Neuronal stem cell (in vitro differentiated cells): ENCODE measurements at regions not wholly inside any gene's neighbourhood (a gene's known extent, or its start where the extent isn't known, plus 50 kb on each side); places are given as distances from the start of the nearest gene placed in this dataset.

ENCODE experiments used
- DNase-seq: peaks from one replicate; pipeline ENCODE4 v3.0.0-alpha.2; 2013; ENCODE audit warnings: low spot score
- H2AFZ ChIP-seq: one replicate; pipeline ENCODE4 v1.6.1; 2013; ENCODE audit warnings: mild to moderate bottlenecking, low read length, inconsistent platforms
- H2AK5ac ChIP-seq: 2 replicates; pipeline ENCODE4 v1.6.1; 2013; ENCODE audit warnings: low read depth, mild to moderate bottlenecking, inconsistent platforms, low read length, moderate library complexity, mixed read lengths
- H2BK120ac ChIP-seq: 2 replicates; pipeline ENCODE4 v1.6.1; 2013; ENCODE audit warnings: low read depth, mild to moderate bottlenecking, inconsistent platforms, low read length, moderate library complexity, mixed read lengths
- H2BK12ac ChIP-seq: one replicate; pipeline ENCODE4 v1.6.1; 2013; ENCODE audit warnings: low read length, inconsistent platforms
- H2BK15ac ChIP-seq: 2 replicates; pipeline ENCODE4 v1.6.1; 2013; ENCODE audit warnings: mild to moderate bottlenecking, low read length, inconsistent platforms, mixed read lengths
- H2BK5ac ChIP-seq: one replicate; pipeline ENCODE4 v1.6.1; 2013; ENCODE audit warnings: inconsistent platforms, mild to moderate bottlenecking, low read length, moderate library complexity
- H3K14ac ChIP-seq: one replicate; pipeline ENCODE4 v1.6.1; 2013; ENCODE audit warnings: low read length, inconsistent platforms
- H3K18ac ChIP-seq: 2 replicates; pipeline ENCODE4 v1.6.1; 2013; ENCODE audit warnings: low read length, inconsistent platforms
- H3K23ac ChIP-seq: 2 replicates; pipeline ENCODE4 v1.6.1; 2013; ENCODE audit warnings: low read depth, mild to moderate bottlenecking, mixed read lengths, low read length, inconsistent platforms; ENCODE audit not compliant: poor library complexity
- H3K27ac ChIP-seq: replicated peaks from 3 replicates; pipeline ENCODE4 v1.5.1; 2013; ENCODE audit warnings: low read length, inconsistent platforms
- H3K27me3 ChIP-seq, 3 experiments: 2 replicates each; pipeline ENCODE4 v1.6.1; 2013; ENCODE audit warnings: low read length in 3 of 3, mild to moderate bottlenecking in 2 of 3, inconsistent platforms in 1 of 3, low read depth in 1 of 3, mixed read lengths in 1 of 3, moderate library complexity in 1 of 3; ENCODE audit not compliant: control insufficient read depth in 3 of 3, insufficient read depth in 3 of 3
- H3K36me3 ChIP-seq, 2 donors: replicated peaks in 1 of 2; 2 replicates each; pipeline ENCODE4 v1.6.1; 2013; ENCODE audit warnings: low read length in 2 of 2; ENCODE audit not compliant: control insufficient read depth in 2 of 2, insufficient read depth in 2 of 2
- H3K4ac ChIP-seq: 2 replicates; pipeline ENCODE4 v1.6.1; 2013; ENCODE audit warnings: inconsistent platforms, mild to moderate bottlenecking, low read length, moderate library complexity
- H3K4me1 ChIP-seq, 2 donors: 1 replicate in 1 of 2; 2 replicates in 1 of 2; pipeline ENCODE4 v1.6.1; 2013; ENCODE audit warnings: low read length in 2 of 2, low read depth in 1 of 2; ENCODE audit not compliant: control insufficient read depth in 2 of 2, insufficient read depth in 1 of 2
- H3K4me2 ChIP-seq: one replicate; pipeline ENCODE4 v1.6.1; 2013; ENCODE audit warnings: mild to moderate bottlenecking, low read length, inconsistent platforms; ENCODE audit not compliant: insufficient read depth, poor library complexity, severe bottlenecking
- H3K4me3 ChIP-seq, 2 donors: 2 replicates each; pipeline ENCODE4 v1.5.1; 2013; ENCODE audit warnings: low read length in 2 of 2, mild to moderate bottlenecking in 2 of 2, inconsistent platforms in 1 of 2, moderate library complexity in 1 of 2
- H3K79me1 ChIP-seq: one replicate; pipeline ENCODE4 v1.6.1; 2013; ENCODE audit warnings: low read depth, mild to moderate bottlenecking, inconsistent platforms, low read length, moderate library complexity
- H3K9ac ChIP-seq: one replicate; pipeline ENCODE4 v1.6.1; 2013; ENCODE audit warnings: mild to moderate bottlenecking, low read depth, low read length, inconsistent platforms; ENCODE audit not compliant: poor library complexity
- H3K9me3 ChIP-seq, 2 donors: replicated peaks in 1 of 2; 2 replicates each; pipeline versions ENCODE3 to v1.6.1; 2013; ENCODE audit warnings: low read length in 2 of 2, mild to moderate bottlenecking in 2 of 2, inconsistent platforms in 1 of 2, low read depth in 1 of 2, mixed read lengths in 1 of 2, moderate library complexity in 1 of 2; ENCODE audit not compliant: control insufficient read depth in 2 of 2, insufficient read depth in 1 of 2
- H4K8ac ChIP-seq: one replicate; pipeline ENCODE4 v1.6.1; 2013; ENCODE audit warnings: low read depth, mild to moderate bottlenecking, inconsistent platforms, low read length, moderate library complexity
- H4K91ac ChIP-seq: one replicate; pipeline ENCODE4 v1.6.1; 2013; ENCODE audit warnings: low read length, low read depth, mild to moderate bottlenecking, inconsistent platforms; ENCODE audit not compliant: poor library complexity
- WGBS, 2 donors: extraction: QIAGEN DNeasy Blood & Tissue Kit; methylation state at CpG; one replicate each; pipeline ENCODE4 v1.1.7; 2013; ENCODE audit warnings: missing lambda C conversion rate in 2 of 2, mixed read lengths in 1 of 2; ENCODE audit not compliant: insufficient read length in 2 of 2, insufficient replicate concordance in 1 of 2; ENCODE audit errors: extremely low coverage in 2 of 2; 5-methylcytosine and 5-hydroxymethylcytosine counted together

DNA sequence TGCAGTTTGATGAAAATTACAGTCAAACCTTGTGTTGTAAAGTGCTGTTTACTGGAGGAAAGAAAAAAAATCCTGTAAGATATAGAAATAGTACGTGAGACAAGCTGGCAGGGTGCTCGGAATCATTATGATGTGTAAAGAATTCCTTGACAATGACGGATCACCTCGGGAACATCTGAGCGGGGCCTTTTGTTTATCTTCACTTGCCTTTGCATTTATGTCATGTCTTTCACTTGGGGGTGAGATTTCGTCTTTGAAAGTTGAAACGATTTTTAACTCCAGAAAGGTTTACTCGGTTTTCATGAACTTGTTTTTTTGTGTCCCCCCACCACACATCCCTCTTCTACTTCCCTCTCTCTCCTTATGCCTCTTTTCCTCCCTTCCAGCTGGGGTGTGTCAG, 128.3 kb upstream of the VEPH1 start:
- Histone ChIP-seq H3K4ac (no peak overlapping the region), H3K4me1 (peaks cover 0 to 2% of the 10 kb centered on the region in 2 donors), H2AK5ac (no peak overlapping the region), H3K36me3 (no peaks in the 10 kb centered on the region), H3K27ac (no peak overlapping the region), H3K4me3 (no peak overlapping the region), H2AFZ (no peak overlapping the region), H3K27me3 (peaks cover 0 to 21% (median 2%) of the 10 kb centered on the region in 3 experiments), H3K79me1 (no peaks in the 10 kb centered on the region), H3K4me2 (no peak overlapping the region), H3K18ac (no peak overlapping the region), H4K8ac (no peak overlapping the region), H2BK15ac (no peak overlapping the region), H4K91ac (no peak overlapping the region), H3K14ac (no peak overlapping the region), H3K9ac (no peak overlapping the region), H3K23ac (no peak overlapping the region), H2BK120ac (no peak overlapping the region), H3K9me3 (peaks cover 0 to 3% of the 10 kb centered on the region in 2 donors), H2BK12ac (no peak overlapping the region), H2BK5ac (no peak overlapping the region)
- no peak for DNase-seq
- WGBS, 2 donors, result no CpG with 5 or more reads among the region's 8 CpGs

DNA sequence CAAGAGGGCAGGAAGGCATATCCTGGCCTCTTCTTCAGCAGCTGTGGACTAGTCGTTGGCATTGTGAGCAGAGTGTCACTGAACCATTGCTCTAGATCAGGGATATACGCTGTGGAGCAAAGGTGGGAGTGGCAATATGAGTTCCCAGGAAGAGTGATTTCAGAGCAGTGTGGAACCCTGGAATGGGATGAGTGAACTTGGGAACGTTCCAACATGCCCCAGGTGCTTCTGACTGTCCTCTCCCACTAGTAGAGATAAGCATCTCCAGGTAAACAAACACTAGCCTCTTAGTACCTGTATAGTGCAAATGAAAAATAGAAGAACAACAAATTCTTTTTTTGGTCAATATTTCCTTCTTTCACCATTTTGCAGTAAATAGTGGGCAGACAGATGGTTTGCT, 123.6 kb upstream of the VEPH1 start:
- H4K8ac ChIP-seq, result peak overlapping the region; percentile 45
- no peak overlapping the region for H2AK5ac ChIP-seq
- H3K9me3 ChIP-seq, result peaks cover 0 to 3% of the 10 kb centered on the region in 2 donors
- peaks cover 0 to 22% (median 2%) of the 10 kb centered on the region in 3 experiments for H3K27me3 ChIP-seq
- H3K79me1 ChIP-seq, result no peaks in the 10 kb centered on the region
- H2AFZ ChIP-seq, result no peak overlapping the region
- no peak overlapping the region for H4K91ac ChIP-seq
- peaks cover 0 to 2% of the 10 kb centered on the region in 2 donors for H3K4me1 ChIP-seq
- peak overlapping the region in 1 of 2 donors; percentile 49 for H3K4me3 ChIP-seq
- H3K23ac ChIP-seq, result no peak overlapping the region
- no peak overlapping the region for H3K18ac ChIP-seq
- no peak overlapping the region for H3K14ac ChIP-seq
- WGBS, 2 donors, result no CpG with 5 or more reads among the region's 3 CpGs
- no peak overlapping the region for H2BK15ac ChIP-seq
- no peak for DNase-seq
- H3K36me3 ChIP-seq, result no peaks in the 10 kb centered on the region
- H2BK120ac ChIP-seq, result no peak overlapping the region
- H3K4me2 ChIP-seq, result no peak overlapping the region
- no peak overlapping the region for H2BK5ac ChIP-seq
- H2BK12ac ChIP-seq, result no peak overlapping the region
- no peak overlapping the region for H3K4ac ChIP-seq
- H3K27ac ChIP-seq, result no peak overlapping the region
- H3K9ac ChIP-seq, result peak overlapping the region; percentile 32

GRCh38 chr3:157624801-157625200, 121.6 kb upstream of the VEPH1 start:
- H3K27me3 ChIP-seq, result peaks cover 0 to 8% (median 0%) of the 10 kb centered on the region in 3 experiments
- no peak overlapping the region for H4K8ac ChIP-seq
- no peak overlapping the region for H2AFZ ChIP-seq
- no peak overlapping the region for H4K91ac ChIP-seq
- H3K9ac ChIP-seq, result no peak overlapping the region
- no peaks in the 10 kb centered on the region for H3K4me1 ChIP-seq
- no peak overlapping the region for H2BK12ac ChIP-seq
- DNase-seq, result no peak
- H3K4ac ChIP-seq, result no peak overlapping the region
- H3K14ac ChIP-seq, result no peak overlapping the region
- no CpG with 5 or more reads among the region's 2 CpGs for WGBS, 2 donors
- H3K23ac ChIP-seq, result no peak overlapping the region
- no peaks in the 10 kb centered on the region for H3K9me3 ChIP-seq
- H3K79me1 ChIP-seq, result no peaks in the 10 kb centered on the region
- no peak overlapping the region for H3K4me2 ChIP-seq
- no peak overlapping the region for H2BK5ac ChIP-seq
- no peak overlapping the region for H3K27ac ChIP-seq
- no peak overlapping the region for H3K18ac ChIP-seq
- H2BK15ac ChIP-seq, result no peak overlapping the region
- no peaks in the 10 kb centered on the region for H3K36me3 ChIP-seq
- no peak overlapping the region for H2AK5ac ChIP-seq
- H3K4me3 ChIP-seq, result no peak overlapping the region
- no peak overlapping the region for H2BK120ac ChIP-seq

GRCh38 chr3:157618886-157619285, 115.7 kb upstream of the VEPH1 start:
- no peak overlapping the region for H4K8ac ChIP-seq
- no peaks in the 10 kb centered on the region for H3K36me3 ChIP-seq
- no peak overlapping the region for H3K14ac ChIP-seq
- no peak overlapping the region for H2AK5ac ChIP-seq
- H2BK12ac ChIP-seq, result no peak overlapping the region
- H3K9ac ChIP-seq, result no peak overlapping the region
- H2AFZ ChIP-seq, result no peak overlapping the region
- H4K91ac ChIP-seq, result no peak overlapping the region
- H3K4ac ChIP-seq, result no peak overlapping the region
- H2BK120ac ChIP-seq, result no peak overlapping the region
- no peaks in the 10 kb centered on the region for H3K4me1 ChIP-seq
- no peaks in the 10 kb centered on the region for H3K79me1 ChIP-seq
- H3K23ac ChIP-seq, result no peak overlapping the region
- H2BK5ac ChIP-seq, result no peak overlapping the region
- peaks cover 0 to 3% (median 0%) of the 10 kb centered on the region in 3 experiments for H3K27me3 ChIP-seq
- DNase-seq, result no peak
- H3K9me3 ChIP-seq, result no peaks in the 10 kb centered on the region
- no peak overlapping the region for H3K27ac ChIP-seq
- WGBS, 2 donors, result no CpG with 5 or more reads among the region's 4 CpGs
- no peak overlapping the region for H2BK15ac ChIP-seq
- H3K4me2 ChIP-seq, result no peak overlapping the region
- H3K18ac ChIP-seq, result no peak overlapping the region
- no peak overlapping the region for H3K4me3 ChIP-seq
